Tibial artery (tissue), 4 donors: ENCODE measurements at regions not wholly inside any gene's neighbourhood (a gene's known extent, or its start where the extent isn't known, plus 50 kb on each side); places are given as distances from the start of the nearest gene placed in this dataset.

Experiments
- DNase-seq, 2 donors: peaks; one replicate each; pipeline ENCODE4 v3.0.0-alpha.2; 2019
- H3K27ac ChIP-seq, 2 donors: fragments of 200-600 bp; sonication (generic) in 1 of 2; 1 replicate in 1 of 2; 2 replicates in 1 of 2; pipeline ENCODE4 v1.5.1; 2018 to 2019; ENCODE audit warnings: mild to moderate bottlenecking in 1 of 2
- H3K27me3 ChIP-seq, 2 donors: fragments of 200-600 bp; sonication (generic) in 1 of 2; one replicate each; pipeline versions ENCODE4 v1.5.1 to v1.6.0; 2016 to 2019
- H3K36me3 ChIP-seq, 3 donors: fragments of 200-600 bp; sonication (generic) in 2 of 3; one replicate each; pipeline ENCODE4 v1.5.1; 2016 to 2019; ENCODE audit warnings: mild to moderate bottlenecking in 2 of 3
- H3K4me1 ChIP-seq, 4 donors: fragments of 200-600 bp; sonication (generic) in 2 of 4; 1 replicate in 3 of 4; 2 replicates in 1 of 4; pipeline ENCODE4 v1.5.1; 2016 to 2019
- H3K4me3 ChIP-seq, 2 donors: fragments of 200-600 bp; sonication (generic) in 1 of 2; 1 replicate in 1 of 2; 2 replicates in 1 of 2; pipeline ENCODE4 v1.5.1; 2018 to 2019; ENCODE audit warnings: mild to moderate bottlenecking in 2 of 2
- H3K9me3 ChIP-seq, 3 donors: fragments of 200-600 bp; sonication (generic) in 1 of 3; one replicate each; pipeline ENCODE4 v1.5.1; 2016 to 2019
- intact Hi-C: fragments of 100-400 bp; cut with DNase I; formaldehyde crosslinking; loops from one replicate; pipeline ENCODE4 v1.15.0; 2023; ENCODE audit warnings: low total_unique reads
- TF ChIP-seq, protein P1 (sequence below), 2 experiments: fragments of 200-600 bp in 1 of 2; fragments of 450-650 bp in 1 of 2; IDR thresholded peaks; one replicate each; pipeline ENCODE4 v1.5.1; 2017 to 2019; ENCODE audit warnings: antibody characterized with exemption in 2 of 2, mild to moderate bottlenecking in 1 of 2, moderate library complexity in 1 of 2

DNA sequence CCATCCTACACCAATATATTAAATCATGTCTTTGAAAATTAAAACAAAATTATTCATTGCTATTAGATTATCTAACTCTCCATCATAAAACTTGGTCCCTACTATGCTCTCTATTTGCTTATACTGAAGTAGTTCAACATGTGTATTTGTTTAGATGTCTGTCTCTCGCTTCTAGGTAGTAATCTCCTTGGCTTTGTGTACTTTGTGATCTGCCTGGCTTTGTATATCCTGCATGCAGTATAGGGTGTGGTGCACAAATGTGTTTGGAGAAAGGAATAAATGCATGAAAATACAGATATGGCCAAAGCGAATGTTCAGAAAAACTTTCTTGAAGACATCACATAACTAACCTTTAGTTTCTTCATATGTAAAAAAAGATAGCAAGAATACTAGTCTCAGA, 246.6 kb upstream of the LRFN5 start:
- intact Hi-C loops, result no loop called here
- Histone ChIP-seq H3K9me3 (no peaks in the 10 kb centered on the region), H3K4me3 (no peak overlapping the region), H3K36me3 (no peaks in the 10 kb centered on the region), H3K27ac (no peak overlapping the region), H3K4me1 (no peaks in the 10 kb centered on the region), H3K27me3 (no peaks in the 10 kb centered on the region)
- TF ChIP-seq, protein P1, sequence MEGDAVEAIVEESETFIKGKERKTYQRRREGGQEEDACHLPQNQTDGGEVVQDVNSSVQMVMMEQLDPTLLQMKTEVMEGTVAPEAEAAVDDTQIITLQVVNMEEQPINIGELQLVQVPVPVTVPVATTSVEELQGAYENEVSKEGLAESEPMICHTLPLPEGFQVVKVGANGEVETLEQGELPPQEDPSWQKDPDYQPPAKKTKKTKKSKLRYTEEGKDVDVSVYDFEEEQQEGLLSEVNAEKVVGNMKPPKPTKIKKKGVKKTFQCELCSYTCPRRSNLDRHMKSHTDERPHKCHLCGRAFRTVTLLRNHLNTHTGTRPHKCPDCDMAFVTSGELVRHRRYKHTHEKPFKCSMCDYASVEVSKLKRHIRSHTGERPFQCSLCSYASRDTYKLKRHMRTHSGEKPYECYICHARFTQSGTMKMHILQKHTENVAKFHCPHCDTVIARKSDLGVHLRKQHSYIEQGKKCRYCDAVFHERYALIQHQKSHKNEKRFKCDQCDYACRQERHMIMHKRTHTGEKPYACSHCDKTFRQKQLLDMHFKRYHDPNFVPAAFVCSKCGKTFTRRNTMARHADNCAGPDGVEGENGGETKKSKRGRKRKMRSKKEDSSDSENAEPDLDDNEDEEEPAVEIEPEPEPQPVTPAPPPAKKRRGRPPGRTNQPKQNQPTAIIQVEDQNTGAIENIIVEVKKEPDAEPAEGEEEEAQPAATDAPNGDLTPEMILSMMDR (IDR thresholded peaks at IDR 0.05), result no peak
- no peak for DNase-seq

DNA sequence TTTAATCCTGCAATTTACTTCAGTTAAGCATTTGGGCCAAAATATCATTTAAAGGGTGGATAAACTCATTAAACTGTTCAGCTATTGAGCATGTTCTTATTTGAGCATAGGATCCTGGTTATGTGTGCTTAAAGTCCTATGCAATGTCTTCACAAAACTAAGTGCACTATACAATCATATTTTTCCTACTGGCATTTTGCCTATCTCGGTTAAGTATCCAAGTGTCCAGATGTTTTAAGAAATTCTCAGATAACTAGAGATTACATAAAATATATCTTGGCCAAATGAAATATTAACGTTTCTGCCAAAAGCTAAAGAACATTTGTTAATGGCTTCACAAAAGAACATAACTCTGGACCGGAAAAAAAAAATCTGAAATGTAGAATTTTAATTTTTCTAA, 250.8 kb upstream of the LRFN5 start:
- DNase-seq, result no peak
- H3K9me3 ChIP-seq, result no peaks in the 10 kb centered on the region
- TF ChIP-seq, protein P1 (IDR thresholded peaks at IDR 0.05), result no peak

DNA sequence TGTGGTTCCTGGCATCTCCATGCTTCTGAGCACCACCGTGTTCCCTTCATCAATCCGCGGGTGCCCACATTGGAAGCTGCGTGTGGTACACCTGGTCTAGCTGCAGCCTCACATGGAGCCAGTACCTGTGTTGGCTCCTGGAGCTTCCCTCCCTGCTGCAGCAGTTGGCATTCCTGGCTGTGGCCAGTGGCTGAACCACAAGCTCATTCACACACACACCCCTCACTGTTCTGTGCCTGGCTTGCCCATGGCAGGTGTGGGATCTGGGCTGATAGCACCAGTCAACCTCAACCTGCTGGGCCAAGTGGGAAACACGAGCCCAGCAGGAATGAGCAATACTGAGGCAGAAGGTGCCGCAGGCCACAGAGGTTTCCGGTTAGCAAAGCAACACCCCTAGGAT, 256.2 kb upstream of the LRFN5 start:
- Histone ChIP-seq H3K36me3 (no peaks in the 10 kb centered on the region), H3K27me3 (no peaks in the 10 kb centered on the region), H3K27ac (no peak overlapping the region), H3K9me3 (no peaks in the 10 kb centered on the region), H3K4me1 (no peaks in the 10 kb centered on the region), H3K4me3 (no peak overlapping the region)
- no peak for DNase-seq
- intact Hi-C loops, result no loop called here
- TF ChIP-seq, protein P1 (IDR thresholded peaks at IDR 0.05), result no peak

More for the DNA sequence above, 250.8 kb upstream of the LRFN5 start:
- Histone ChIP-seq H3K27me3 (no peaks in the 10 kb centered on the region), H3K27ac (no peak overlapping the region), H3K36me3 (no peaks in the 10 kb centered on the region), H3K4me1 (no peaks in the 10 kb centered on the region), H3K4me3 (no peak overlapping the region)
- intact Hi-C loops, result no loop called here

DNA sequence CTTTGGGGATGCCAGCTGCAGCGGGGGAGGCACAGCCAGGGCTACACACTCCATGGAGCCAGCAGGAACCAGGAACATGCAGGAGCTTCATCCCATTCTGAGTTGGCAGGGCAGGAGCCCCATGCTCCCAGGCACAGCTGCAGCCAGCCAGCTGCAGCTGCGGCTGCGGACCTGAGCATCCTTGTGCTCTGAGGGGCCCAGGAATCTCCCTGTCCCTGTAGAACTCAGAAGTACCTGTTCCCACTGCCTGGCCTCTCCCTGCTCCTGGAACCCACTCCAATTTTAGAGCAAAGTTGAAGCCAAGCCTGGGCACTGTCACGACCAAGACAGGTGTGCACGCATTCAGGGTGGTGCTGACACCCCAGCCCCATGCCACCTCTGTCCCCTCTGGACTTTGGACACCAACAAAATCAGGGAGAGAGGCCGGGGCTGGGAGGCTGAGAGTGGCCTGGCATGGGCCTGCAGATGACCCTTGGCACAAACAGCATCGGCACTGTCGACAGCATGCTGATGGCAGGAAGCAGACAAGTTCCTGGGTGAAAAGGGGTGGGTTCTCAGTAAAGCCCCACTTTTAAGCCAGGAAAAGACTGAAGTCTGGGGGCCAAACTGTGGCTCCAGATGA, 257.3 kb upstream of the LRFN5 start:
- Histone ChIP-seq H3K9me3 (no peaks in the 10 kb centered on the region), H3K4me1 (no peaks in the 10 kb centered on the region), H3K4me3 (no peak overlapping the region), H3K36me3 (no peaks in the 10 kb centered on the region), H3K27ac (no peak overlapping the region), H3K27me3 (no peaks in the 10 kb centered on the region)
- TF ChIP-seq, protein P1 (IDR thresholded peaks at IDR 0.05), result no peak
- no peak for DNase-seq
- intact Hi-C loops, result no loop called here

DNA sequence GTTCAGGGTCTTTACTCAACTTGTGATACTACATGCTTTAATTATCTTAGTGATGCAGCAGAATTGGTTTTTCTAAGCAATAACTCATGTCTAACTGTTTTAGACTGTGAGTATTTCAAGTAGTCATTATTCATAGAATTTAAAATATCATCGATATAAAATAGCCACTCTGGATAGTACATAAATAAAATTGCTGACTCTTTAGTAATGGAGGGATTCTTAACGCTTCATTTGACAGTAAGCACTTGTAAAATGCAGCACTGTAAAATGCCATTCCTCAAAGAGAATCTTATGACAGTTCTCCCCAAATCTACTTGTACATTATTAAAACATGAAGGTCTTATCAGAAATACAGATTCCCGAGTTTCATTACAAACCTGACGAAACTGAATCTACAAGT, 262.8 kb upstream of the LRFN5 start:
- H3K36me3 ChIP-seq, result no peaks in the 10 kb centered on the region
- DNase-seq, result no peak
- H3K4me3 ChIP-seq, result no peak overlapping the region
- no peaks in the 10 kb centered on the region for H3K9me3 ChIP-seq
- intact Hi-C loops, result no loop called here
- no peaks in the 10 kb centered on the region for H3K4me1 ChIP-seq
- TF ChIP-seq, protein P1 (IDR thresholded peaks at IDR 0.05), result no peak
- H3K27ac ChIP-seq, result no peak overlapping the region
- no peaks in the 10 kb centered on the region for H3K27me3 ChIP-seq

DNA sequence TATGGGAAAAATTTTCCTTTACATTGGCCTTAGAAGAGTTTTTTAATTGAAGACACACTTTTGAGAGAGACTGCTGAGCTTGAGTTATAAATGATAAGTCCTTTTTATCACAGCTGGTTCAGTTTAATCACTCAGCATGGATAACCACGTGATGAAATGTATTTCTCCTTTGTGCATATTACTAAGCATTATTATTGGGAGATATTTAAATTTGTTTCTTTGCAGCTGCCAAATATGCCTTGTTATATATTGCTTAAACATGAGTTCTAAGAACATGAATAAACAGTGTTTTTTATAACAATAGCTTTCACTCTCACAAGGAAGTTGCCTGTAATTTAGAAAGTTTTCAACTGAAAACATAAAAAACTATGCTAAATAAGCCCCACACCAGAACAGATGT, 293.5 kb upstream of the LRFN5 start:
- intact Hi-C loops, result no loop called here
- DNase-seq, result no peak
- TF ChIP-seq, protein P1 (IDR thresholded peaks at IDR 0.05), result no peak

More for the DNA sequence above, 293.5 kb upstream of the LRFN5 start:
- H3K36me3 ChIP-seq, result no peaks in the 10 kb centered on the region
- no peak overlapping the region for H3K27ac ChIP-seq
- H3K4me1 ChIP-seq, result no peaks in the 10 kb centered on the region
- peaks cover 0 to 19% (median 0%) of the 10 kb centered on the region in 3 donors for H3K9me3 ChIP-seq
- H3K27me3 ChIP-seq, result no peaks in the 10 kb centered on the region
- H3K4me3 ChIP-seq, result no peak overlapping the region
